GM19035 (cell line): ENCODE measurements at regions not wholly inside any gene's neighbourhood (a gene's known extent, or its start where the extent isn't known, plus 50 kb on each side); places are given as distances from the start of the nearest gene placed in this dataset.
A peak's percentile ranks its signal among the peaks of the same experiment; 100 is the strongest.
"Not testable (repeated sequence)": the region's sequence is repeated elsewhere in the genome, so short reads cannot be mapped to it uniquely, and the experiment has no call there.

Experiments
- ATAC-seq: cut with Tn5 transposase; IDR thresholded peaks from one replicate; pipeline ENCODE4 v1.9.1; 2021; ENCODE audit not compliant: unreplicated experiment

- ATAC-seq: not testable (repeated sequence)
Observed at GRCh38 chr10:8415029-8415428, 360.5 kb downstream of the GATA3 start.

- peak; percentile 61 for ATAC-seq
Observed at GRCh38 chr10:8416192-8416701, 361.8 kb downstream of the GATA3 start.

- ATAC-seq: peak; percentile 41
Observed at GRCh38 chr10:8416760-8417159, 362.3 kb downstream of the GATA3 start.

GRCh38 chr10:8417631-8418030, 363.1 kb downstream of the GATA3 start:
- no peak for ATAC-seq

GRCh38 chr10:8418631-8419030, 364.1 kb downstream of the GATA3 start:
- ATAC-seq: no peak

GRCh38 chr10:8420182-8420581, 365.7 kb downstream of the GATA3 start:
- ATAC-seq: no peak

- ATAC-seq: no peak
Observed at GRCh38 chr10:8424555-8425211, 370.2 kb downstream of the GATA3 start.

GRCh38 chr10:8428654-8429053, 374.2 kb downstream of the GATA3 start:
- no peak for ATAC-seq

- no peak for ATAC-seq
Observed at GRCh38 chr10:8430321-8430720, 375.8 kb downstream of the GATA3 start.

- no peak for ATAC-seq
Observed at GRCh38 chr10:8431511-8431910, 377.0 kb downstream of the GATA3 start.

GRCh38 chr10:8435186-8436055, 380.9 kb downstream of the GATA3 start:
- no peak for ATAC-seq

- no peak for ATAC-seq
Observed at GRCh38 chr10:8437896-8438295, 383.4 kb downstream of the GATA3 start.

GRCh38 chr10:8438603-8439002, 384.1 kb downstream of the GATA3 start:
- ATAC-seq: no peak

- ATAC-seq: no peak
Observed at GRCh38 chr10:8439040-8439439, 384.6 kb downstream of the GATA3 start.

GRCh38 chr10:8444630-8445029, 390.1 kb downstream of the GATA3 start:
- no peak for ATAC-seq

- ATAC-seq: no peak
Observed at GRCh38 chr10:8445353-8445752, 390.9 kb downstream of the GATA3 start.

- no peak for ATAC-seq
Observed at GRCh38 chr10:8449909-8450308, 395.4 kb downstream of the GATA3 start.

GRCh38 chr10:8453587-8453986, 399.1 kb downstream of the GATA3 start:
- no peak for ATAC-seq

- ATAC-seq: no peak
Observed at GRCh38 chr10:8454357-8454756, 399.9 kb downstream of the GATA3 start.

GRCh38 chr10:8455181-8455580, 400.7 kb downstream of the GATA3 start:
- ATAC-seq: no peak

GRCh38 chr10:8456386-8456785, 401.9 kb downstream of the GATA3 start:
- no peak for ATAC-seq

GRCh38 chr10:8460626-8461025, 406.1 kb downstream of the GATA3 start:
- no peak for ATAC-seq
